ENCODE measurements at regions not wholly inside any gene's neighbourhood (a gene's known extent, or its start where the extent isn't known, plus 50 kb on each side); places are given as distances from the start of the nearest gene placed in this dataset.

DNA sequence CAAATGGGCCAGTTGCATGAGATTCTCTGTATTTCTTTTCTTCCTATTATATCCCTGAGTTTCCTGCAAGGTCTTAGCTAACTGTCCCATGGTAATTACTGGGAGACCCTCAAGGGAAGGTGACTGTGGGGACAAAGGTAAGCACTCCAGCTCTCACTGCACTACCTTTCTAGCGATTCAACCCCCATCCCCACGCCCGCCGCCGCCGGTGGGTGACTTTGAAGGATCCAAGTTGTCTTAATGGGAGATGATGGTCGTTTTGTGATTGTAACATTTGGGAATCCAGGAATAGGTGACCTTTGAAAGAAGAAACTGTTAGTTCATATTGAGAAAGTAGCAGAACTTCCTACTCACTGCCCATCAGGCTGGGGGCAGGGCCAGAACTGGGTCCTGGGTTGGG lies 265.5 kb downstream of the LRFN2 start:
- TF ChIP-seq, protein P1, sequence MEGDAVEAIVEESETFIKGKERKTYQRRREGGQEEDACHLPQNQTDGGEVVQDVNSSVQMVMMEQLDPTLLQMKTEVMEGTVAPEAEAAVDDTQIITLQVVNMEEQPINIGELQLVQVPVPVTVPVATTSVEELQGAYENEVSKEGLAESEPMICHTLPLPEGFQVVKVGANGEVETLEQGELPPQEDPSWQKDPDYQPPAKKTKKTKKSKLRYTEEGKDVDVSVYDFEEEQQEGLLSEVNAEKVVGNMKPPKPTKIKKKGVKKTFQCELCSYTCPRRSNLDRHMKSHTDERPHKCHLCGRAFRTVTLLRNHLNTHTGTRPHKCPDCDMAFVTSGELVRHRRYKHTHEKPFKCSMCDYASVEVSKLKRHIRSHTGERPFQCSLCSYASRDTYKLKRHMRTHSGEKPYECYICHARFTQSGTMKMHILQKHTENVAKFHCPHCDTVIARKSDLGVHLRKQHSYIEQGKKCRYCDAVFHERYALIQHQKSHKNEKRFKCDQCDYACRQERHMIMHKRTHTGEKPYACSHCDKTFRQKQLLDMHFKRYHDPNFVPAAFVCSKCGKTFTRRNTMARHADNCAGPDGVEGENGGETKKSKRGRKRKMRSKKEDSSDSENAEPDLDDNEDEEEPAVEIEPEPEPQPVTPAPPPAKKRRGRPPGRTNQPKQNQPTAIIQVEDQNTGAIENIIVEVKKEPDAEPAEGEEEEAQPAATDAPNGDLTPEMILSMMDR (conservative IDR thresholded peaks at IDR 0.05): no peak
- TF ChIP-seq ZFX (IDR thresholded peaks at IDR 0.05): no peak
